ENCODE measurements at regions not wholly inside any gene's neighbourhood (a gene's known extent, or its start where the extent isn't known, plus 50 kb on each side); places are given as distances from the start of the nearest gene placed in this dataset.
"Not testable (repeated sequence)": the region's sequence is repeated elsewhere in the genome, so short reads cannot be mapped to it uniquely, and the experiment has no call there.

- TF ChIP-seq CTCF (IDR thresholded peaks at IDR 0.05 in 4 of 5, conservative IDR thresholded peaks at IDR 0.05 in 1 of 5); POLR2A (IDR thresholded peaks at IDR 0.05): not testable (repeated sequence)
Measured at GRCh38 chr3:53441-53840, 143.1 kb upstream of the CHL1 start.
